ENCODE measurements at regions not wholly inside any gene's neighbourhood (a gene's known extent, or its start where the extent isn't known, plus 50 kb on each side); places are given as distances from the start of the nearest gene placed in this dataset.

DNA sequence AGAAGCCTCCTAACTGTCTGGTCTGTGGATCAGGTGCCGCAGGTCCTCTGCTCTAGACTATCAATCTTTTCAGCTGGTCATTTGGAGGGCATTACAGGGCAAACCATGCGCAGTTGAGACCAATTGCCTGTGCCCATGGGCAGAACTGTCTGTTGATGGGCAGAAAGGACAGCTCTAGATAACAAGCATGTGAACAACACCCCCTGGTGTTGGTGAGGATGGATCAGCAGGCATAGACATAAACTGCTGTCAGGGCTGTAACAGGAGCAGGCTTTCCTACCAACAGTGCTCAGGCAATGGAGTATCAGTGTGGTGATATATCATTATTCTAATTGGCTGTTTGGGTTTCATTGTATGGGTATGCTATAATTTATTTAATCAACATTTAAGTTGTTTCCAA, 104.7 kb upstream of the KL start:
- peak; percentile 36; the same call in 2 of the 3 replicates for TF ChIP-seq CTCF (IDR thresholded peaks at IDR 0.05)
- TF ChIP-seq CEBPB (IDR thresholded peaks at IDR 0.05): no peak
- TF ChIP-seq CHD4 (IDR thresholded peaks at IDR 0.05; ENCODE audit: borderline replicate concordance): no peak
- TF ChIP-seq REST (IDR thresholded peaks at IDR 0.05): no peak
